SK-N-SH (cell line): ENCODE measurements at regions not wholly inside any gene's neighbourhood (a gene's known extent, or its start where the extent isn't known, plus 50 kb on each side); places are given as distances from the start of the nearest gene placed in this dataset.

Experiments
- CTCF ChIP-seq: fragments of 200-600 bp; sonication (generic); IDR thresholded peaks from 2 replicates; pipeline ENCODE4 v1.6.1; 2017; ENCODE audit warnings: antibody characterized with exemption, mild to moderate bottlenecking, moderate library complexity
- EZH2phosphoT487 ChIP-seq: fragments of 200-600 bp; sonication (generic); IDR thresholded peaks from 2 replicates; pipeline ENCODE4 v1.6.1; 2017; ENCODE audit warnings: low read depth, mixed run types, mild to moderate bottlenecking, antibody characterized with exemption, moderate library complexity, borderline replicate concordance
- FOSL2 ChIP-seq: IDR thresholded peaks from 2 replicates; pipeline ENCODE4 v1.4.0; 2012; ENCODE audit warnings: low read depth, mild to moderate bottlenecking, moderate library complexity, borderline replicate concordance
- GABPA ChIP-seq: IDR thresholded peaks from 2 replicates; pipeline ENCODE4 v1.4.0; 2012; ENCODE audit warnings: low read depth, mild to moderate bottlenecking
- MAX ChIP-seq: IDR thresholded peaks from 2 replicates; pipeline ENCODE4 v1.4.0; 2012; ENCODE audit warnings: low read depth
- MEF2A ChIP-seq: IDR thresholded peaks from 2 replicates; pipeline ENCODE4 v1.4.0; 2012; ENCODE audit warnings: low read depth, borderline replicate concordance
- NFIC ChIP-seq: IDR thresholded peaks from 2 replicates; pipeline ENCODE4 v1.4.0; 2012; ENCODE audit warnings: borderline replicate concordance
- POLR2AphosphoS5 ChIP-seq: IDR thresholded peaks from 2 replicates; pipeline ENCODE4 v1.6.1; 2012; ENCODE audit warnings: low read depth, low read length
- REST ChIP-seq: IDR thresholded peaks from 2 replicates; pipeline ENCODE4 v1.6.1; 2012; ENCODE audit warnings: mild to moderate bottlenecking, low read depth, low read length, moderate library complexity
- RXRA ChIP-seq: IDR thresholded peaks from 2 replicates; pipeline ENCODE4 v1.4.0; 2012; ENCODE audit warnings: low read depth, mild to moderate bottlenecking, borderline replicate concordance
- SMC3 ChIP-seq: IDR thresholded peaks from 2 replicates; pipeline ENCODE4 v1.6.1; 2012; ENCODE audit warnings: low read depth, low read length, improper control_type of control experiment
- TAF1 ChIP-seq: IDR thresholded peaks from 2 replicates; pipeline ENCODE4 v1.6.1; 2012; ENCODE audit warnings: low read depth, mild to moderate bottlenecking, low read length, moderate library complexity, borderline replicate concordance
- USF1 ChIP-seq: IDR thresholded peaks from 2 replicates; pipeline ENCODE4 v1.4.0; 2012; ENCODE audit warnings: low read depth, borderline replicate concordance

GRCh38 chr19:23531231-23531790, 136.0 kb upstream of the ZNF91 start:
- TF ChIP-seq TAF1 (no peak), SMC3 (no peak), RXRA (no peak), USF1 (no peak), CTCF (no peak), GABPA (no peak), POLR2AphosphoS5 (no peak), REST (no peak), FOSL2 (no peak), MAX (no peak), NFIC (no peak), MEF2A (no peak), EZH2phosphoT487 (no peak)
